Smooth muscle cell (in vitro differentiated cells): ENCODE measurements at regions not wholly inside any gene's neighbourhood (a gene's known extent, or its start where the extent isn't known, plus 50 kb on each side); places are given as distances from the start of the nearest gene placed in this dataset.

ENCODE experiments used
- DNase-seq: peaks from one replicate; lab custom pipeline; 2025; ENCODE audit not compliant: unreplicated experiment; lab: John Stamatoyannopoulos, UW
- H2AFZ ChIP-seq: fragments of 200-600 bp; sonication (generic); 2 replicates; pipeline ENCODE4 v1.6.0; 2016; ENCODE audit warnings: antibody characterized with exemption, low read depth, mild to moderate bottlenecking
- H3F3A ChIP-seq: fragments of 200-600 bp; sonication (generic); 2 replicates; pipeline ENCODE4 v1.6.0; 2017; ENCODE audit warnings: antibody characterized with exemption, low read depth
- H3K27ac ChIP-seq: fragments of 200-600 bp; sonication (generic); 2 replicates; pipeline ENCODE4 v1.5.1; 2016; ENCODE audit warnings: low read depth, mild to moderate bottlenecking
- H3K27me3 ChIP-seq: fragments of 200-600 bp; sonication (generic); 2 replicates; pipeline ENCODE4 v1.6.1; 2016; ENCODE audit warnings: low read depth, mild to moderate bottlenecking
- H3K36me3 ChIP-seq: fragments of 200-600 bp; sonication (generic); 2 replicates; pipeline ENCODE4 v1.5.1; 2016; ENCODE audit warnings: low read depth
- H3K4me1 ChIP-seq: fragments of 200-600 bp; sonication (generic); 2 replicates; pipeline ENCODE4 v1.5.1; 2016; ENCODE audit warnings: low read depth
- H3K4me2 ChIP-seq: fragments of 200-600 bp; sonication (generic); 2 replicates; pipeline ENCODE4 v1.6.0; 2016; ENCODE audit warnings: mild to moderate bottlenecking
- H3K4me3 ChIP-seq: fragments of 200-600 bp; sonication (generic); 2 replicates; pipeline ENCODE4 v1.5.1; 2016; ENCODE audit warnings: mild to moderate bottlenecking
- H3K79me2 ChIP-seq: fragments of 200-600 bp; sonication (generic); 2 replicates; pipeline ENCODE4 v1.6.0; 2016; ENCODE audit warnings: low read depth, mild to moderate bottlenecking
- H3K9ac ChIP-seq: fragments of 200-600 bp; sonication (generic); 2 replicates; pipeline ENCODE4 v1.6.0; 2016; ENCODE audit warnings: low read depth
- H3K9me3 ChIP-seq: fragments of 200-600 bp; sonication (generic); replicated peaks from 2 replicates; pipeline ENCODE4 v1.5.1; 2016; ENCODE audit warnings: low read depth
- H4K20me1 ChIP-seq: fragments of 200-600 bp; sonication (generic); 2 replicates; pipeline ENCODE4 v1.6.0; 2016; ENCODE audit warnings: low read depth
- CTCF ChIP-seq: fragments of 200-600 bp; sonication (generic); IDR thresholded peaks from 2 replicates; pipeline ENCODE4 v1.5.1; 2017; ENCODE audit warnings: borderline replicate concordance, mild to moderate bottlenecking, antibody characterized with exemption; ENCODE audit not compliant: insufficient read depth, poor library complexity, severe bottlenecking
- WGBS: methylation state at CpG from one replicate; pipeline ENCODE4 v1.1.7; 2016; ENCODE audit warnings: low lambda C conversion rate; 5-methylcytosine and 5-hydroxymethylcytosine counted together

GRCh38 chr2:7899241-7899640 lies 782.6 kb upstream of the ID2 start:
- Histone ChIP-seq H3K9me3 (no peaks in the 10 kb centered on the region), H3K36me3 (no peaks in the 10 kb centered on the region), H3K79me2 (no peaks in the 10 kb centered on the region), H3K27me3 (no peaks in the 10 kb centered on the region), H3K4me1 (no peaks in the 10 kb centered on the region), H3K4me3 (no peak overlapping the region), H4K20me1 (no peaks in the 10 kb centered on the region), H3K9ac (no peak overlapping the region), H3K4me2 (no peak overlapping the region), H3K27ac (no peak overlapping the region), H3F3A (no peaks in the 10 kb centered on the region), H2AFZ (no peak overlapping the region)
- DNase-seq: no peak
- WGBS: 47% methylated on average over 5 of the region's 5 CpGs
- TF ChIP-seq CTCF: no peak

GRCh38 chr2:7899923-7900322 lies 781.9 kb upstream of the ID2 start:
- no peaks in the 10 kb centered on the region for H4K20me1 ChIP-seq
- no peaks in the 10 kb centered on the region for H3K27me3 ChIP-seq
- H3K4me2 ChIP-seq: no peak overlapping the region
- H3K36me3 ChIP-seq: no peaks in the 10 kb centered on the region
- no peak overlapping the region for H3K4me3 ChIP-seq
- no peaks in the 10 kb centered on the region for H3K4me1 ChIP-seq
- no peak overlapping the region for H3K9ac ChIP-seq
- TF ChIP-seq CTCF: no peak
- no peak overlapping the region for H2AFZ ChIP-seq
- H3K79me2 ChIP-seq: no peaks in the 10 kb centered on the region
- no peaks in the 10 kb centered on the region for H3K9me3 ChIP-seq
- 46% methylated on average over 1 of the region's 1 CpG for WGBS
- H3K27ac ChIP-seq: no peak overlapping the region
- no peaks in the 10 kb centered on the region for H3F3A ChIP-seq
- no peak for DNase-seq

GRCh38 chr2:7900593-7900992 lies 781.3 kb upstream of the ID2 start:
- TF ChIP-seq CTCF: no peak
- Histone ChIP-seq H3K9ac (no peak overlapping the region), H3K79me2 (no peaks in the 10 kb centered on the region), H4K20me1 (no peaks in the 10 kb centered on the region), H3K36me3 (no peaks in the 10 kb centered on the region), H3K4me2 (no peak overlapping the region), H3K27me3 (no peaks in the 10 kb centered on the region), H3K4me3 (no peak overlapping the region), H2AFZ (no peak overlapping the region), H3K4me1 (no peaks in the 10 kb centered on the region), H3K9me3 (no peaks in the 10 kb centered on the region), H3K27ac (no peak overlapping the region), H3F3A (no peaks in the 10 kb centered on the region)
- DNase-seq: no peak
- 71% methylated on average over 5 of the region's 5 CpGs for WGBS

- no peaks in the 10 kb centered on the region for H3K79me2 ChIP-seq
- no peak for DNase-seq
- H3K4me2 ChIP-seq: no peak overlapping the region
- H4K20me1 ChIP-seq: no peaks in the 10 kb centered on the region
- no peak overlapping the region for H3K9ac ChIP-seq
- H2AFZ ChIP-seq: no peak overlapping the region
- no peaks in the 10 kb centered on the region for H3K27me3 ChIP-seq
- H3K27ac ChIP-seq: no peak overlapping the region
- no peaks in the 10 kb centered on the region for H3K9me3 ChIP-seq
- no peak for TF ChIP-seq CTCF
- peaks cover 4% of the 10 kb centered on the region for H3K4me1 ChIP-seq
- no peaks in the 10 kb centered on the region for H3K36me3 ChIP-seq
- 92% methylated on average over 5 of the region's 5 CpGs for WGBS
- H3F3A ChIP-seq: no peaks in the 10 kb centered on the region
- H3K4me3 ChIP-seq: no peak overlapping the region
Observed at GRCh38 chr2:7902251-7902765, 779.5 kb upstream of the ID2 start.
